ENCODE measurements at regions not wholly inside any gene's neighbourhood (a gene's known extent, or its start where the extent isn't known, plus 50 kb on each side); places are given as distances from the start of the nearest gene placed in this dataset.
"Not testable (repeated sequence)": the region's sequence is repeated elsewhere in the genome, so short reads cannot be mapped to it uniquely, and the experiment has no call there.

GRCh38 chr2:34787341-34787740 lies 1188.2 kb upstream of the FAM98A start:
- no peak for DNase-seq

DNA sequence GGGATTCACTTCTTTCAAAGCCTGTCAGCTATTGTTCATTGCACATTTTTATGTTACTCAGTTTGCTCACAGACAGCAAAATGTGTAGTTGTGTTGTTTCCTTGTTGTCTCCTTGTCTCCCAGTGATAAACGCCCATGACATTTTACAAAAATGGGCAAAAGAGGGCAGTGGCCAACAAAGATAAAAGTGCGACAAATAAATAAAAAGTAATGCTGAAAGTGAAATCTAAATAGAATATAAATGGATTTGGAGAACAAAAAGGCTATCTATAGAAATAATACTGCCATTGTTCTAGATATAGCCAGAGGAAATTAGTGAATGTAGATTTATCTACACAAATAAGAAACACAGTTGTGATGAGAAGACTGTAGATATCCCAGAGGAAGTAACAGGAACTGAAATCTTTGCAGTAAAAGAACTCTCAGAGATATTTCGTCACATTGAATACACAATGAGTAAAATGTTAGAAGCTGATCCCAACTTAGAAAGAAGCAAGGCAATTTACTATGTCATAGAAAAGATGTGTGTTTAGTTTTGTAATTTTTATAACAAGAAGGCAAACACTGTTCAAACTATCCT lies 1186.2 kb upstream of the FAM98A start:
- DNase-seq: no peak

DNA sequence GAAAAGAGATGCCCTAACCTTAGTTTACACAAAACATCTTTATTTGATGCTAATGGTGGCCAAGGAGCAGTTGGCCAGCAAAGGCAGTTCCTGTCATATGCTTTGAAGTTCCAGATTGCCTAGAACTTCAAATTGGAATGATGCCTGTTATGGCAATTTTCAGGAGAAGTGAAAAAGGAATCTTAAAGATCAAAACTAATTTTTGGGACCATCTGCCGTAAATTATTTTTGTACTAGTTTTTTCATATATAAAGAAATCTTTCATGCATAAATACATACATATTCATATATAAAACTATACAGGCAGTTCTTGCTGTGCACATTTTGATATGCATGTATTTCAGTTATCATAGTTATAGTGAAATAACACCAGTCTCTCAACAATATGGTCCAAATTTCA lies 1185.6 kb upstream of the FAM98A start:
- DNase-seq: no peak

DNA sequence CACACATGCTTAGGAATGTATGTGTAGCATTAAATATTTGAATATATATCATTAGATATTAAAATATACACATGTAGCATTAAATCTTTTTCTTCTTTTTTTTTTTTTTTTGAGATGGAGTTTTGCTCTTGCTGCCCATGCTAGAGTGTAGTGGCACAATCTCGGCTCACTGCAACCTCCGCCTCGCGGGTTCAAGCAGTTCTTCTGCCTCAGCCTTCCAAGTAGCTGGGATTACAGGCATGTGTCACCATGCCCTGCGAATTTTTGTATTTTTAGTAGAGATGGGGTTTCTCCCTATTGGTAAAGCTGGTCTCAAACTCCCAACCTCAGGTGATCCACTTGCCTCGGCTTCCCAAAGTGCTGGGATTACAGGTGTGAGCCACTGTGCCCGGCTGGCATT lies 1151.6 kb upstream of the FAM98A start:
- not testable (repeated sequence) for DNase-seq

DNA sequence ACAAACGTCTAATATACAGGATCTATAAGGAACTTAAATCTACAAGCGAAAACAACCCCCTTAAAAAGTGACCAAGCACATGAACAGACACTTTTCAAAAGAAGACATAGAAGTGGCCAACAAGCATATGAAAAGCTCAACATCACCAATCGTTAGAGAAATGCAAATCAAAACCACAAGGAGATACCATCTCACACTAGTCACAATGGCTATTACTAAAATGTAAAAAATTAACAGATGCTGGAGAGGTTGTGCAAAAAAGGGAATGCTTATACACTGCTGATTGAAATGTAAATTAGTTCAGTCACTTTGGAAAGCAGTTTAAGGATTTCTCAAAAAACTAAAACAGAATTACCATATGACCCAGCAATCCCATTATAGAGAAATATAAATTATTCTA lies 1148.5 kb upstream of the FAM98A start:
- no peak for DNase-seq

DNA sequence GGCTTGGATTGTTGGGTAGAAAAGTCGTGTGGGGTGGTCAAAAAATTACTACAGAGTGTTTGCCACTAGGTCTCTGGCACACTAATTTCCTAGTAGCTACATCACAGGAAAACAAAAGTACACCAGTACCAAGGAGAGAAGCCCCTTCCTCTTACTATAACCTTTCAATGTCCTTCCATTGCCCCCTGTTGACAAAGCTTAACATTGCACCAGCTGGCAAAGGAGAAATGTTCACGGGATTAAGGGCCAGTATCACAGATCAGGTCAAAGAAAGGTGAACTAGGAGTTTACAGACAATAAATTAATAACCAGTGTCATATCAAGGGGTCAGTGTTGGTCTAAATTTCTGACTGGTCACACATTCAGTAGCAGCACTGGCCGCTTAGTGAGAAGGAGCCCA lies 1139.6 kb upstream of the FAM98A start:
- DNase-seq: no peak

GRCh38 chr2:34737146-34737545 lies 1138.0 kb upstream of the FAM98A start:
- no peak for DNase-seq

DNA sequence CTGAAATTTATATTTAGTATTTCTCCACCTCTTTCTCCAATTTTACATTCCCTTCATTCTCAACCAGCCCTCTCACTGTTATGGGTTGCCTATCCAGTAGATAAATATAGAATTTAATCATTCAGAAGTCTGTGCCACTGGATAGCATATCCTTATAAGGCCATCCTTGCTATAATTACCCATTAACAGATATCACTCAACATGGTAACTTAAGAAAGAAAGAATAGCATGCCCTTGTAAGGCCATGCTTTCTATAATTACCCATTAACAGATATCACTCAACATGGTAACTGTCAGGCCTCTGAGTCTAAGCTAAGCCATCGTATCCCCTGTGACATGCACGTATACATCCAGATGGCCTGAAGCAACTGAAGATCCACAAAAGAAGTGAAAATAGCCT lies 1137.4 kb upstream of the FAM98A start:
- no peak for DNase-seq

DNA sequence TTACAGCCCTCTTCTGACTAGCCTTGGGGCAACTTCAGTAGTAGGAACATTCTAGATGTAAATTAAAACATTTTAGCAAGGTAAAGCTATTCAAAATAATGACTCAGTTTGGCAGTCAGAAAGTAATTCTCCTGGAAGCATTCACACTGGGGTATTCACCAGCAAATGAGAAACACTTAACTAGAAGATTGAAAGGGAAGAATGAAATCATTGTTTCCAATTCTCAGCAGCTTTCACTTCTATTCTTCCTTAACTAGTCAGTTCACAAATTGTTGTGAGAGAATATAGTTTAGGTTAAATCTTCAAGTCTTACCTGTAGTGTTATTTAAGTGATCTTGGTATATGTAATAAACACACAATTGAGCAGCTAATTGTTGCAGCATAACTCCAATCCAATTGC lies 1135.6 kb upstream of the FAM98A start:
- DNase-seq: no peak

GRCh38 chr2:34734042-34734441 lies 1134.9 kb upstream of the FAM98A start:
- no peak for DNase-seq

DNA sequence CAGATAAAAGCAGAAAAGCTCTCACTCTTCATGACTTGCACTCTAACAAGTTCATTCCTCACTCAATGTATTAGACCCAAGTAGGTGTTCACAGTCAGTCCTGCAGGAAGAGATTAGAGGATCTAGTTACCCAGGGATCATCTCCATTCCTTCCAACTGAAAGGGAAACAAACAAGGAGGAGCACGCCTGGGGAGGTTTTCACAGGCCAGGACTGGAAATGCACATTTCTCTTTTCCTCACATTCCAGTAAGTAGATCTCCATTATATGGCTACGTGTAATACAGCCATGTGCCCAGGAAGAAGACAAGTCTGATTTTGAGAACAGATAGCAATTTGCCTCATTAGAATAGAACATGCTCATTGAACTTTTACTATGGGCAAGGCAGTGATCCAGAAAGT lies 1132.2 kb upstream of the FAM98A start:
- no peak for DNase-seq

DNA sequence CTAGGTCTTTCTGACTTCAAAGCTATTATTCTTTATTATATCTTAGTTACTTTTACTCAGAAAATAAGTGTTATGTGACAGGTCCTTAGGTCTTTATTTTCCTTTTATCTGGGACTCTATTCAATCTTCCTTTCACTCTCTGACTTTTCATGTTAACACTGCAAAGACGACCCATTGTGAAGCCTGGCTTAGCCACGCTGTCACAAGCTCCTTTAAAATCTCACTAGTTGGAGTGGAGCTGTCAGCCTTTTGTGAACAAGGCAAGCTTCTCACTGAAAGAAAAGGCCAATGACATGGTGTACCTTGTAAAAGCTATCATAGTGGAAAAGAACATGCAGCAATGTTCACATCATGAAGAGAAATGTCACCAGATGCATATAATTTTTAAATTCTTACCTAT lies 1130.7 kb upstream of the FAM98A start:
- DNase-seq: no peak

DNA sequence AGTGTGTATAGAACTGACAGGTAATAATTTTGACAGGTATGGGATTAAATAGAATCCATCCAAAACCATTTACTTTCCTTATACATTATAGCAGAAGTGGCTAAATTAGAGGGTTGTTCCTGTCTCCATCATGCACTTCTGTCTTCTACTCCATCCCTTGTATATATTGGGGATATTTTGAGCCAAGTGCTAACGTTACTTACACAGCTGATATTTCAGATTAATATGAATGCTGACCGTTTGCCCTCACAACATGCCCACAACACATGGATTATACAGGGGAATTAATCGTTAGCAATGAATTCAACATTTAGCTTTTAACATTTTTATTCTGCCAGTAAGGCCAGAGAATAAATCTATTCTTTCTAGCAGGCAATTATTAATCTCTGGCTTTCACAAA lies 1125.0 kb upstream of the FAM98A start:
- no peak for DNase-seq

DNA sequence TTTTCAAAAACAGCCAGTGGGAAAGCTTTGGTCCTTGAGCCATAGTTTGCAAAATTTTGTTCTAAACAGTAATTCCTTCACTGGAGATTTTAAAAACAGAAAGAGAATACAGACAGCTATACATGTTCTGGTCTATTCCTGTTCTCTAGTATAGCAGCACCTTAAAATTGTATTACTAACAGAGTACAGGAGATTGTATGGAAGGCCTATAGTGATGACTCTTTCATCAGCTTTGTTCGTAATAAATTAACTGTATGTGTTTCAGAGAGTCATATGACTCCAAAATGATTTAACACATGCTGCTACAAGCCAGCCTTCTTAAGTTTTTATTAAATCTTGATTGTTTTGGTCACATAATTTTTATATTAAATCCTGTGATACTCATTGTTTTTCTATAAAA lies 1124.6 kb upstream of the FAM98A start:
- DNase-seq: no peak

GRCh38 chr2:34719206-34719605 lies 1120.1 kb upstream of the FAM98A start:
- DNase-seq: no peak

GRCh38 chr2:34705551-34706247 lies 1106.6 kb upstream of the FAM98A start:
- no peak for DNase-seq

GRCh38 chr2:34703292-34703691 lies 1104.2 kb upstream of the FAM98A start:
- no peak for DNase-seq

DNA sequence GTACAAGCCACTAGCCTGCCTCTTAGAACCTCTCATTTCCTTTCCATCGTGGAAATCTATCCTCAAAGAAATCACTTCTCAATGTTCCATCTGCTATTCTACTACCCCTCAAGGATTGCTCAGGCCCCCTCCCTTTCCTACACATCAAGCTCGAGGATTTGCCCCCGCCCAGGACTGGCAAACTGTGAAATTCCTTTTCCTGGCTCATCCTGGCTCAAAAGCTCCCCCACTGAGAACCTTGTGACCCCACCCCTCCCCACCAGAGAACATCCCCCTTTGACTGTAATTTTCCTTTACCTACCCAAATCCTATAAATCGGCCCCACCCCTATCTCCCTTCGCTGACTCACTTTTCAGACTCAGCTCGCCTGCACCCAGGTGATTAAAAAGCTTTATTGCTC lies 1103.3 kb upstream of the FAM98A start:
- not testable (repeated sequence) for DNase-seq

- DNase-seq: not testable (repeated sequence)
Measured at GRCh38 chr2:34677591-34677990, 1078.5 kb upstream of the FAM98A start.

DNA sequence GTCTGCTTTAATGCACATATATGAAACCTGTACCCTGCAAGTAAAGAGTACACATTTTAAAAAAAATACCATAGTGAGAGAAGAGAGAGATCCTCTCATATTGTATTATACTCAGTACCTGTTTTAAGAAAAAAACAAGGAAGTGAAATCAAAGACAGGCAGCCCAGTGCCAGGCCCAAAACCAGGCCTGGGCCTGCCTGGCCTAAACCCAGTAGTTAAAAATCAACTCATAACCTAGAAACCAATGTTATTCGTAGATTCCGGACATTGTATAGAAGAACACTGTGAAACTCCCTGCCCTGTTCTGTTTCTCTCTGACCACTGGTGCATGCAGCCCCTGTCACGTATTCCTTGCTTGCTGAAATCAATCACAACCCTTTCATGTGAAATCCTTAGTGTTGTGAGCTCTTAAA lies 1078.0 kb upstream of the FAM98A start:
- not testable (repeated sequence) for DNase-seq

DNA sequence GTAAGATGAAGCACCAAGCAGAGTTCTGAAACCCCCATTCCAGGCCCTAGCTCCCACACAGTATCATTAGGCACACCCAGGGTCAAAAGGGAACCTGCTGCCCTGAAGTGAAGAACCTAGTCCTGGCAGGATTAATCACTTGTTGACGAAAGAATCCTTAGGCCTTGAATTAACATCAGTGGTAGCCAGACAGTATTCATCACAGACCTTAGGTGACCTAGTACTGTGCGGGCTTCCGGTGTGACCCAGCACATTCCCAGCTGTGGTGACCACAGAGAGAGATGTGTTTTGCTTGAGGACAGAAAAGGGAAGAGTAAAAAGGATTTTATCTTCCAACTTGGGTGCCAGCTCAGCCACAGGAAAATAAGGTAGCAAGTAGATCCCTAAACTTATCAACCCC lies 1071.4 kb upstream of the FAM98A start:
- peak; percentile 11 for DNase-seq

DNA sequence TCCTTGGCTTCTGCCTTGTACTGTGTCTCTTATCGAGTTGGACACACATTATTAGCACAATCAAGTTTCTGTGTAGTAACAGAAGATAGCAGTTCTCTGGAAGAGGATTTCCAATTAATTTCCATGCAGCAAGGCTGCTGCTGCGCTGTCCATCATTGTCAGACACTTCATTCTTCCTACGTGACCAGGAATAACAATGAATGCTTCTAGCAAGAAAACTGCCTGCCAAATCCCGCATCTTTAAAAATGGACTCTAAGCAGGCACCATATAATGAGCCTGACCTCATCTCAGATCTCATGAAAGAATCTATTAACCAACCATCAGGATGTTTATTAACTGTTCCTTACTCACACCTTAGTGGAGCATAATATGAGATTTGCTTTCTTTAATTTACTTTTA lies 1067.7 kb upstream of the FAM98A start:
- DNase-seq: no peak

DNA sequence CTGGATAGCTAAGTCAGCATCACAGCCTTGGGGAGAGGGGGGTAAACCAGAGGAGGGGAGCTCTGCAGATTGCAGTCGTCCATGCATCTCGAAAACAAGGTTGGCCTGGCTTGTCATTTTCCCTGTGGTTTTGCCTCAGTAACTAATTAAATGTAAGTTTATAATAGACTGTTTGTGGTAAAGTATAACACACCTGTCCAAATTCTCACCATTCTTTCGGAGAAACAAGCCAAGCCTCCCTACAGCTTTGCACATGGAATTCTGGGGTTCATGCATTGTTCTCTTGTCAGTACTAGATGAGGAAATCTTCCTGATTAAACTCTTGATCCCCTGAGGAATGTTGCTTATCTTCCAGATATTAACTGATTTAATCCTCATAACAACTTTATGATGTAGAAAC lies 1065.2 kb upstream of the FAM98A start:
- DNase-seq: no peak

GRCh38 chr2:34663314-34663713 lies 1064.2 kb upstream of the FAM98A start:
- DNase-seq: no peak

- DNase-seq: no peak
Measured at GRCh38 chr2:34660741-34661140, 1061.6 kb upstream of the FAM98A start.
